GM18508 (cell line): ENCODE measurements at regions not wholly inside any gene's neighbourhood (a gene's known extent, or its start where the extent isn't known, plus 50 kb on each side); places are given as distances from the start of the nearest gene placed in this dataset.
"Not testable (repeated sequence)": the region's sequence is repeated elsewhere in the genome, so short reads cannot be mapped to it uniquely, and the experiment has no call there.

Experiments
- ATAC-seq: cut with Tn5 transposase; IDR thresholded peaks from one replicate; pipeline ENCODE4 v1.9.1; 2021; ENCODE audit warnings: moderate number of reproducible peaks; ENCODE audit not compliant: insufficient read depth, unreplicated experiment

GRCh38 chr16:33709856-33710695, 250.7 kb downstream of the TP53TG3F start:
- not testable (repeated sequence) for ATAC-seq

- ATAC-seq = not testable (repeated sequence)
These were observed 251.3 kb downstream of the TP53TG3F start for GRCh38 chr16:33710696-33711087.

GRCh38 chr16:33711616-33712015, 252.2 kb downstream of the TP53TG3F start:
- not testable (repeated sequence) for ATAC-seq

- ATAC-seq = not testable (repeated sequence)
These were observed 252.9 kb downstream of the TP53TG3F start for GRCh38 chr16:33712308-33712707.

- not testable (repeated sequence) for ATAC-seq
These were observed 253.7 kb downstream of the TP53TG3F start for GRCh38 chr16:33712851-33713709.

- ATAC-seq = not testable (repeated sequence)
These were observed 254.5 kb downstream of the TP53TG3F start for GRCh38 chr16:33713710-33714538.

- not testable (repeated sequence) for ATAC-seq
These were observed 271.8 kb downstream of the TP53TG3F start for GRCh38 chr16:33731167-33731566.

GRCh38 chr16:33734650-33735049, 275.2 kb downstream of the TP53TG3F start:
- not testable (repeated sequence) for ATAC-seq

- not testable (repeated sequence) for ATAC-seq
These were observed 307.7 kb downstream of the TP53TG3F start for GRCh38 chr16:33766869-33767765.

- ATAC-seq = not testable (repeated sequence)
These were observed 309.3 kb downstream of the TP53TG3F start for GRCh38 chr16:33768710-33769109.

- not testable (repeated sequence) for ATAC-seq
These were observed 309.9 kb downstream of the TP53TG3F start for GRCh38 chr16:33769180-33769846.

- not testable (repeated sequence) for ATAC-seq
These were observed 311.1 kb downstream of the TP53TG3F start for GRCh38 chr16:33770478-33770877.

GRCh38 chr16:33771211-33771610, 311.8 kb downstream of the TP53TG3F start:
- not testable (repeated sequence) for ATAC-seq

- ATAC-seq = not testable (repeated sequence)
These were observed 314.6 kb downstream of the TP53TG3F start for GRCh38 chr16:33773966-33774365.

- not testable (repeated sequence) for ATAC-seq
These were observed 315.3 kb downstream of the TP53TG3F start for GRCh38 chr16:33774724-33775123.

GRCh38 chr16:33816328-33816944, 357.0 kb downstream of the TP53TG3F start:
- not testable (repeated sequence) for ATAC-seq

- not testable (repeated sequence) for ATAC-seq
These were observed 365.3 kb downstream of the TP53TG3F start for GRCh38 chr16:33824736-33825135.

- ATAC-seq = not testable (repeated sequence)
These were observed 368.1 kb downstream of the TP53TG3F start for GRCh38 chr16:33827522-33827921.
